SK-N-MC (cell line): ENCODE measurements at regions not wholly inside any gene's neighbourhood (a gene's known extent, or its start where the extent isn't known, plus 50 kb on each side); places are given as distances from the start of the nearest gene placed in this dataset.
"Not testable (repeated sequence)": the region's sequence is repeated elsewhere in the genome, so short reads cannot be mapped to it uniquely, and the experiment has no call there.

Experiments
- DNase-seq: peaks from one replicate; pipeline ENCODE4 v3.0.0-alpha.2; 2011; ENCODE audit warnings: low read depth, low spot score
- H3K27ac ChIP-seq: fragments of 200-600 bp; sonication (generic); 2 replicates; pipeline ENCODE4 v1.5.1; 2016; ENCODE audit warnings: mixed run types
- H3K36me3 ChIP-seq: fragments of 200-600 bp; sonication (generic); 2 replicates; pipeline ENCODE4 v1.6.1; 2017; ENCODE audit warnings: antibody characterized with exemption, low read length, mixed read lengths; ENCODE audit not compliant: insufficient read depth
- H3K4me3 ChIP-seq: fragments of 200-600 bp; sonication (generic); 2 replicates; pipeline ENCODE4 v1.5.1; 2016
- H3K9ac ChIP-seq: fragments of 200-600 bp; sonication (generic); 2 replicates; pipeline ENCODE4 v1.8.0; 2017; ENCODE audit warnings: mixed run types, mixed read lengths; ENCODE audit not compliant: insufficient read length
- H3K9me3 ChIP-seq: fragments of 200-600 bp; sonication (generic); 2 replicates; pipeline ENCODE4 v1.6.1; 2017; ENCODE audit warnings: low read depth, mild to moderate bottlenecking, antibody characterized with exemption, low read length, moderate library complexity, mixed read lengths
- EZH2 ChIP-seq: fragments of 200-600 bp; sonication (generic); IDR thresholded peaks from one replicate; pipeline ENCODE4 v1.6.1; 2017; ENCODE audit warnings: antibody characterized with exemption
- FOXP2 ChIP-seq: optimal IDR thresholded peaks from 2 replicates; pipeline ENCODE3; 2011; ENCODE audit warnings: mild to moderate bottlenecking, moderate library complexity; ENCODE audit not compliant: insufficient read depth; ENCODE audit errors: extremely low read length, control extremely low read depth
- POLR2AphosphoS5 ChIP-seq: IDR thresholded peaks from 2 replicates; pipeline ENCODE4 v1.6.1; 2012; ENCODE audit warnings: mild to moderate bottlenecking, low read depth, low read length, borderline replicate concordance

GRCh38 chr14:44453433-44454171 lies 53.5 kb downstream of the FSCB start:
- Histone ChIP-seq H3K9ac (no peak overlapping the region), H3K36me3 (no peaks in the 10 kb centered on the region), H3K27ac (no peak overlapping the region), H3K4me3 (no peak overlapping the region), H3K9me3 (0 out of 2 replicates have a peak, but pooled peaks cover 2% of the 10 kb centered on the region)
- no peak for DNase-seq
- TF ChIP-seq FOXP2 (no peak), EZH2 (no peak), POLR2AphosphoS5 (no peak)

- not testable (repeated sequence) for H3K9me3 ChIP-seq, H3K27ac ChIP-seq, DNase-seq, H3K4me3 ChIP-seq, H3K36me3 ChIP-seq, H3K9ac ChIP-seq
Observed at GRCh38 chr14:44450232-44450631, 56.9 kb downstream of the FSCB start.

- H3K4me3 ChIP-seq = no peak overlapping the region
- H3K36me3 ChIP-seq = no peaks in the 10 kb centered on the region
- no peak overlapping the region for H3K27ac ChIP-seq
Observed at GRCh38 chr14:44449680-44450079, 57.4 kb downstream of the FSCB start.

GRCh38 chr14:44448951-44449358 lies 58.1 kb downstream of the FSCB start:
- Histone ChIP-seq H3K9me3 (no peaks in the 10 kb centered on the region), H3K9ac (no peak overlapping the region), H3K27ac (no peak overlapping the region), H3K4me3 (no peak overlapping the region), H3K36me3 (no peaks in the 10 kb centered on the region)
- TF ChIP-seq FOXP2 (no peak), POLR2AphosphoS5 (no peak), EZH2 (no peak)
- DNase-seq = no peak

More at GRCh38 chr14:44449680-44450079, 57.4 kb downstream of the FSCB start:
- Histone ChIP-seq H3K9ac (no peak overlapping the region), H3K9me3 (no peaks in the 10 kb centered on the region)
- no peak for DNase-seq
- TF ChIP-seq FOXP2 (no peak), EZH2 (no peak), POLR2AphosphoS5 (no peak)

GRCh38 chr14:44446965-44447364 lies 60.1 kb downstream of the FSCB start:
- Histone ChIP-seq H3K9ac (no peak overlapping the region), H3K27ac (no peak overlapping the region), H3K4me3 (no peak overlapping the region), H3K36me3 (no peaks in the 10 kb centered on the region), H3K9me3 (no peaks in the 10 kb centered on the region)
- no peak for DNase-seq
- TF ChIP-seq EZH2 (no peak), POLR2AphosphoS5 (no peak), FOXP2 (no peak)

- no peak overlapping the region for H3K27ac ChIP-seq
Observed at GRCh38 chr14:44444454-44444853, 62.6 kb downstream of the FSCB start.

GRCh38 chr14:44438936-44439335 lies 68.1 kb downstream of the FSCB start:
- no peak overlapping the region for H3K27ac ChIP-seq
- H3K9me3 ChIP-seq = no peaks in the 10 kb centered on the region
- no peaks in the 10 kb centered on the region for H3K36me3 ChIP-seq
- no peak for DNase-seq
- no peak overlapping the region for H3K4me3 ChIP-seq
- H3K9ac ChIP-seq = no peak overlapping the region
- TF ChIP-seq FOXP2 (no peak), POLR2AphosphoS5 (no peak), EZH2 (no peak)

More at GRCh38 chr14:44444454-44444853, 62.6 kb downstream of the FSCB start:
- no peak for TF ChIP-seq EZH2
- no peak for TF ChIP-seq POLR2AphosphoS5
- TF ChIP-seq FOXP2 = no peak
- Histone ChIP-seq H3K9me3 (no peaks in the 10 kb centered on the region), H3K9ac (no peak overlapping the region), H3K4me3 (no peak overlapping the region), H3K36me3 (no peaks in the 10 kb centered on the region)
- no peak for DNase-seq

- DNase-seq = no peak
- TF ChIP-seq FOXP2 (no peak), POLR2AphosphoS5 (no peak), EZH2 (no peak)
- Histone ChIP-seq H3K9me3 (no peaks in the 10 kb centered on the region), H3K36me3 (no peaks in the 10 kb centered on the region), H3K27ac (no peak overlapping the region), H3K9ac (no peak overlapping the region), H3K4me3 (no peak overlapping the region)
Observed at GRCh38 chr14:44438221-44438620, 68.9 kb downstream of the FSCB start.

- no peaks in the 10 kb centered on the region for H3K9me3 ChIP-seq
- TF ChIP-seq FOXP2 (no peak), EZH2 (no peak), POLR2AphosphoS5 (no peak)
- no peak for DNase-seq
Observed at GRCh38 chr14:44436458-44436857, 70.6 kb downstream of the FSCB start.

More at GRCh38 chr14:44436458-44436857, 70.6 kb downstream of the FSCB start:
- Histone ChIP-seq H3K36me3 (no peaks in the 10 kb centered on the region), H3K4me3 (no peak overlapping the region), H3K27ac (no peak overlapping the region), H3K9ac (no peak overlapping the region)
